CD4-positive, alpha-beta T cell (primary cell): ENCODE measurements at regions not wholly inside any gene's neighbourhood (a gene's known extent, or its start where the extent isn't known, plus 50 kb on each side); places are given as distances from the start of the nearest gene placed in this dataset.

Source experiments
- ATAC-seq: fragments of 200-7000 bp; cut with Tn5 transposase; one replicate; pipeline ENCODE4 v1.10.0; 2022; ENCODE audit warnings: mild to moderate bottlenecking; ENCODE audit not compliant: poor library complexity
- CTCF ChIA-PET: fragments of 350-600 bp; sonication (Branson Sonifier 250); formaldehyde crosslinking; loops from one replicate; lab custom pipeline; 2021; ENCODE audit warnings: antibody characterized with exemption, inconsistent platforms; lab: Charles Lee
- POLR2A ChIA-PET: fragments of 350-600 bp; sonication (Branson Sonifier 250); formaldehyde crosslinking; loops from one replicate; lab custom pipeline; 2021; ENCODE audit warnings: antibody characterized with exemption, inconsistent platforms; lab: Charles Lee
- DNase-seq, 14 experiments: peaks; one replicate each; pipeline ENCODE4 v3.0.0-alpha.2; 2013 to 2020; ENCODE audit warnings: mixed read lengths in 2 of 14
- H3K27ac ChIP-seq, 2 donors: one replicate each; pipeline versions ENCODE4 v1.5.1 to v1.7.0; 2013; ENCODE audit warnings: low read length in 2 of 2, low read depth in 1 of 2, mild to moderate bottlenecking in 1 of 2
- H3K27me3 ChIP-seq, 2 experiments: 1 replicate in 1 of 2; 2 replicates in 1 of 2; pipeline versions ENCODE4 v1.6.1 to v1.7.0; 2013; ENCODE audit warnings: low read length in 2 of 2, control low read depth in 1 of 2, mild to moderate bottlenecking in 1 of 2, moderate library complexity in 1 of 2; ENCODE audit not compliant: insufficient read depth in 2 of 2, control insufficient read depth in 1 of 2
- H3K36me3 ChIP-seq: one replicate; pipeline ENCODE4 v1.6.1; 2013; ENCODE audit warnings: low read length, control low read depth; ENCODE audit not compliant: insufficient read depth
- H3K4me1 ChIP-seq: one replicate; pipeline ENCODE4 v1.6.1; 2013; ENCODE audit warnings: low read length, control low read depth; ENCODE audit not compliant: insufficient read depth
- H3K4me3 ChIP-seq: one replicate; pipeline ENCODE4 v1.5.1; 2013; ENCODE audit warnings: mild to moderate bottlenecking, low read length, moderate library complexity
- H3K9me3 ChIP-seq, 2 experiments: 1 replicate in 1 of 2; 2 replicates in 1 of 2; pipeline versions ENCODE4 v1.6.1 to v1.7.0; 2013; ENCODE audit warnings: low read length in 2 of 2, mild to moderate bottlenecking in 2 of 2, control low read depth in 1 of 2, moderate library complexity in 1 of 2; ENCODE audit not compliant: control insufficient read depth in 1 of 2, insufficient read depth in 1 of 2
- H3K27ac Mint-ChIP-seq: one replicate; pipeline ENCODE4 v1.8.0; 2020; ENCODE audit warnings: mixed read lengths
- H3K27me3 Mint-ChIP-seq: one replicate; pipeline ENCODE4 v1.8.0; 2021; ENCODE audit warnings: mixed read lengths
- H3K36me3 Mint-ChIP-seq: one replicate; pipeline ENCODE4 v1.8.0; 2021; ENCODE audit warnings: low read depth, mixed read lengths
- H3K4me1 Mint-ChIP-seq: one replicate; pipeline ENCODE4 v1.8.0; 2021; ENCODE audit warnings: low read depth, mixed read lengths
- H3K4me3 Mint-ChIP-seq: one replicate; pipeline ENCODE4 v1.8.0; 2020; ENCODE audit warnings: mild to moderate bottlenecking, mixed read lengths
- H3K9me3 Mint-ChIP-seq: one replicate; pipeline ENCODE4 v1.8.0; 2020; ENCODE audit warnings: mixed read lengths
- intact Hi-C, 2 experiments: fragments of 100-400 bp; cut with DNase I in 1 of 2; cut with micrococcal nuclease in 1 of 2; formaldehyde crosslinking; loops; one replicate each; pipeline versions ENCODE4 v1.15.1 to v1.9.0; 2023 to 2025; cut with DNase I, micrococcal nuclease
- TF ChIP-seq, protein P1 (sequence below): fragments of 200-600 bp; IDR thresholded peaks from one replicate; pipeline ENCODE4 v1.8.0; 2022; ENCODE audit warnings: antibody characterized with exemption, mild to moderate bottlenecking

DNA sequence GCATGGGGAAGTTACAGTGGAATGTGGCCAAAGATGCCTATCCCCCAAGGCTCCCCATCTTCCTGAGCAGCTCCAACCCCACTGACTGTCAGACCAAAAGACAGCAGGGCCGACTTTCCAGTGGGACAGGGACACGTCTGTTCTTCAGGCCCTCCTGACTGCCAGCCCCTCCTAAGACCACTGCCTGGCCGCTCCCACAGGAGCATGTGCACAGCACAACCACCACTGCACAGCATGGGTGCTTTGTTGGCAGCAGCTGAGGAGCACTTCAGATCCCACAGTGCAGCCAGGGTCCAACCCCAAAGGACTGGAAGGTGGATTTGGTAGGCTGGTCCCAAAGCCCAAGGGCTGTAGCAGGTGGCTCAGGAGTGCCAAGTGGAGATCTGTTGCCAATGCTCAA lies 648.3 kb upstream of the BRINP3 start:
- Mint-ChIP-seq H3K4me1 (no peaks in the 10 kb centered on the region), H3K4me3 (no peak overlapping the region), H3K36me3 (no peaks in the 10 kb centered on the region), H3K9me3 (peaks cover 16% of the 10 kb centered on the region), H3K27me3 (no peaks in the 10 kb centered on the region), H3K27ac (no peak overlapping the region)
- ATAC-seq (no peak), DNase-seq (no peak)
- POLR2A ChIA-PET: no interaction called here
- Histone ChIP-seq H3K27me3 (no peaks in the 10 kb centered on the region), H3K36me3 (no peaks in the 10 kb centered on the region), H3K27ac (no peak overlapping the region), H3K4me3 (no peak overlapping the region), H3K9me3 (peaks cover 0 to 13% of the 10 kb centered on the region in 2 experiments), H3K4me1 (no peaks in the 10 kb centered on the region)
- CTCF ChIA-PET: no interaction called here
- intact Hi-C loops: no loop called here
- TF ChIP-seq, protein P1, sequence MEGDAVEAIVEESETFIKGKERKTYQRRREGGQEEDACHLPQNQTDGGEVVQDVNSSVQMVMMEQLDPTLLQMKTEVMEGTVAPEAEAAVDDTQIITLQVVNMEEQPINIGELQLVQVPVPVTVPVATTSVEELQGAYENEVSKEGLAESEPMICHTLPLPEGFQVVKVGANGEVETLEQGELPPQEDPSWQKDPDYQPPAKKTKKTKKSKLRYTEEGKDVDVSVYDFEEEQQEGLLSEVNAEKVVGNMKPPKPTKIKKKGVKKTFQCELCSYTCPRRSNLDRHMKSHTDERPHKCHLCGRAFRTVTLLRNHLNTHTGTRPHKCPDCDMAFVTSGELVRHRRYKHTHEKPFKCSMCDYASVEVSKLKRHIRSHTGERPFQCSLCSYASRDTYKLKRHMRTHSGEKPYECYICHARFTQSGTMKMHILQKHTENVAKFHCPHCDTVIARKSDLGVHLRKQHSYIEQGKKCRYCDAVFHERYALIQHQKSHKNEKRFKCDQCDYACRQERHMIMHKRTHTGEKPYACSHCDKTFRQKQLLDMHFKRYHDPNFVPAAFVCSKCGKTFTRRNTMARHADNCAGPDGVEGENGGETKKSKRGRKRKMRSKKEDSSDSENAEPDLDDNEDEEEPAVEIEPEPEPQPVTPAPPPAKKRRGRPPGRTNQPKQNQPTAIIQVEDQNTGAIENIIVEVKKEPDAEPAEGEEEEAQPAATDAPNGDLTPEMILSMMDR: no peak

DNA sequence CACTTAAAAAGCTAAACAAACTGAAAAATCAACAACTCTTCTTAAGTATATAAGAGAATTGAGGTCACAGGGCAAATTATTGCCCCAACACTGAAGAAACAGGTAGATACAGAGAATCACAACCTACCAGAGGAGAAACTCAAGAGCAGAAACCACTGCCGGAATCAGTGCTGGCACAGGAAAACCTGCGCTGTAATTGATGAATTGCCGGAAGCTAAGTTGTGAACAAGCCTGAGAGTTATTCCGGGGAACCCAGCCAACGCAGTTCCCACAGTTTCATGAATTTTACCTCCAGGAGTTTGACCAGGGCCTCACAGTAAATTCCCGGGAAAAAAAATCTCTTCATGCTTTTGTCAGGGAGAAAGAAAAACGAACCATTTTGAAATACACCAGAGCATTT lies 657.1 kb upstream of the BRINP3 start:
- DNase-seq: no peak
- H3K4me3 ChIP-seq: no peak overlapping the region
- H3K36me3 ChIP-seq: no peaks in the 10 kb centered on the region
- Mint-ChIP-seq H3K27ac (no peak overlapping the region), H3K4me3 (no peak overlapping the region), H3K36me3 (no peaks in the 10 kb centered on the region), H3K4me1 (no peaks in the 10 kb centered on the region), H3K9me3 (no peaks in the 10 kb centered on the region), H3K27me3 (no peaks in the 10 kb centered on the region)
- ATAC-seq: no peak
- no peak overlapping the region for H3K27ac ChIP-seq
- ChIA-PET POLR2A (no interaction called here), CTCF (no interaction called here)
- no peaks in the 10 kb centered on the region for H3K27me3 ChIP-seq
- intact Hi-C loops: no loop called here
- TF ChIP-seq, protein P1: no peak
- H3K9me3 ChIP-seq: no peaks in the 10 kb centered on the region
- H3K4me1 ChIP-seq: no peaks in the 10 kb centered on the region

DNA sequence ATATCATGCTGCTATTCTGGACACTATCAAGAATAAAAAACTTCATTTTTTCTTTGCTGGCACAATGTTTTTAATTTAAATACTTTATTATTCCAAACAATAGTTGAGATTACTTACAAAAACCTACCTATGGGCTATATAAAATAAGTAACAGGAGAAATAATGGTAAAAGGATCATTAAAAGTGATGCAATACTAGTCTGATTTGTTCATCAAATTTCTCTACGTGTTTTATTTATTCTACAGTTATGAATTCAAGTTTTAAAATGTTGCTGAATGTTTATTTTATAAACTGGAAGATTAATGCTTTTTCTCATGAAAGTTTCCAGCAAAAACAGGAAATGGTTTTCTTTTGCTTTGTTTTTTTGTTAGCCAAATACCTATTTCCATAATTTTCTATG lies 662.4 kb upstream of the BRINP3 start:
- H3K36me3 Mint-ChIP-seq: no peaks in the 10 kb centered on the region
- H3K27ac Mint-ChIP-seq: no peak overlapping the region
- ChIA-PET POLR2A (no interaction called here), CTCF (no interaction called here)
- no peaks in the 10 kb centered on the region for H3K27me3 ChIP-seq
- H3K4me3 ChIP-seq: no peak overlapping the region
- H3K27ac ChIP-seq: no peak overlapping the region
- DNase-seq (no peak), ATAC-seq (no peak)
- intact Hi-C loops: no loop called here
- H3K27me3 Mint-ChIP-seq: no peaks in the 10 kb centered on the region
- no peaks in the 10 kb centered on the region for H3K4me1 ChIP-seq
- no peak overlapping the region for H3K4me3 Mint-ChIP-seq
- H3K4me1 Mint-ChIP-seq: no peaks in the 10 kb centered on the region
- H3K9me3 Mint-ChIP-seq: no peaks in the 10 kb centered on the region
- TF ChIP-seq, protein P1: no peak
- H3K36me3 ChIP-seq: no peaks in the 10 kb centered on the region
- H3K9me3 ChIP-seq: no peaks in the 10 kb centered on the region
